ENCODE measurements at regions not wholly inside any gene's neighbourhood (a gene's known extent, or its start where the extent isn't known, plus 50 kb on each side); places are given as distances from the start of the nearest gene placed in this dataset.

DNA sequence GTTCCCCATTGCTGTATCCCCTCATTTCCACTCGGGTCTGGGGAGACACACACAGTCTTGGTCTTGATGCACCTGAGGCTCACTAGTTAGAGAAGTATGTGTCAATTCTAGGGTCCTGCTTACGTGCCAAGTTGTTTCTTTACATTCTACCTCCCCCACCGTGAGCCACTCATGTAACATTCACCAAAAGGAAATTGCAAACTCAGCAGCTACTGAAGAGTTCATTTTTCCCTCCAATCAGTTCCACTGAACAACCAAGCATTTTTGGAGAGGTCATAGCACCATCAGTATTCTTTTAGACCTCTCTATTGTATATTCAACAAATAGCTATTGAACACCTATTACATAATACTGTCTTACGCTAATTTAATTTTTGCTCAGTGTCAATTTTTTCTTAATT is 281.1 kb downstream of the SH3GL2 start:
- Histone ChIP-seq H3K9me2 (replicated peaks; ENCODE audit: low read length) (no peaks in the 10 kb centered on the region), H3K9ac (ENCODE audit: low read length) (no peak overlapping the region), H4K20me1 (ENCODE audit: low read length) (no peaks in the 10 kb centered on the region), H3K79me2 (ENCODE audit: low read length) (no peaks in the 10 kb centered on the region), H3K4me3 (ENCODE audit: low read length) (no peak overlapping the region), H3K4me1 (ENCODE audit: insufficient read depth, low read length) (no peaks in the 10 kb centered on the region), H3F3A (ENCODE audit: low read length, unreplicated experiment) (no peaks in the 10 kb centered on the region), H2AFZ (ENCODE audit: low read length) (no peak overlapping the region), H3K36me3 (ENCODE audit: low read depth, low read length) (no peaks in the 10 kb centered on the region), H3K9me3 (ENCODE audit: low read length) (no peaks in the 10 kb centered on the region), H3K27ac (ENCODE audit: low read length) (no peak overlapping the region), H3K4me2 (ENCODE audit: low read length) (no peak overlapping the region), H3K27me3 (ENCODE audit: low read length) (peaks cover 48% of the 10 kb centered on the region)
- no TSS peak for BruUV-seq (replicated peaks)
- ChIA-PET POLR2A (ENCODE audit: unreplicated experiment) (no interaction called here), CTCF (no interaction called here)
- DNase-seq (no peak), ATAC-seq (no peak)
- TF ChIP-seq EZH2phosphoT487 (IDR thresholded peaks at IDR 0.05; ENCODE audit: borderline replicate concordance, low read length) (no peak), EZH2 (IDR thresholded peaks at IDR 0.05; ENCODE audit: low read length, unreplicated experiment) (no peak), CTCF (conservative IDR thresholded peaks at IDR 0.05; ENCODE audit: low read depth, low read length) (no peak)
- intact Hi-C loops (cut with micrococcal nuclease) = no loop called here

DNA sequence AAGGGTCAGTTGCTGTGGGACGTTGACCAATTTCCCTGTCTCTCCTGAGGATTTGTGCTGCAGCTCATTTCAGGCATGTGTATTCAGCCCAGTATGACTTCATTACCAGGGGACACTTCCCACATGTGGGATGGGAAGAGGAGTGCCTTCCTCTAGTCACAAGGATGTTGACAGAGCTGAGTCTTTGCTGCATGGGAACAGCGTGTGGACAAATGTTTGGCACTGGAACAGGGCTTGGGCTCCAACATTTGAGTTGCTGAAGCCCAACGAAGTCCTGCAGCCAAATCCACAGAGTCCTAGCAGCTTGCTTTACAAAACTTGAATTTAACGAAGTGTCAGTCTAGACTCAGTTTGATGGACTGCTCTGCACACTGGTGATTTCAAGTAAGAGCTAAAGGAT is 283.2 kb downstream of the SH3GL2 start:
- Histone ChIP-seq H3K36me3 (ENCODE audit: low read depth, low read length) (no peaks in the 10 kb centered on the region), H3K27me3 (ENCODE audit: low read length) (peaks cover 44% of the 10 kb centered on the region), H3K79me2 (ENCODE audit: low read length) (no peaks in the 10 kb centered on the region), H3F3A (ENCODE audit: low read length, unreplicated experiment) (no peaks in the 10 kb centered on the region), H3K9ac (ENCODE audit: low read length) (no peak overlapping the region), H4K20me1 (ENCODE audit: low read length) (no peaks in the 10 kb centered on the region), H3K9me2 (replicated peaks; ENCODE audit: low read length) (no peaks in the 10 kb centered on the region), H3K4me2 (ENCODE audit: low read length) (no peak overlapping the region), H3K27ac (ENCODE audit: low read length) (no peak overlapping the region), H3K4me3 (ENCODE audit: low read length) (no peak overlapping the region), H3K9me3 (ENCODE audit: low read length) (no peaks in the 10 kb centered on the region), H3K4me1 (ENCODE audit: insufficient read depth, low read length) (no peaks in the 10 kb centered on the region), H2AFZ (ENCODE audit: low read length) (no peak overlapping the region)
- intact Hi-C loops (cut with micrococcal nuclease) = no loop called here
- ATAC-seq (no peak), DNase-seq (no peak)
- TF ChIP-seq CTCF (conservative IDR thresholded peaks at IDR 0.05; ENCODE audit: low read depth, low read length) (no peak), EZH2 (IDR thresholded peaks at IDR 0.05; ENCODE audit: low read length, unreplicated experiment) (no peak), EZH2phosphoT487 (IDR thresholded peaks at IDR 0.05; ENCODE audit: borderline replicate concordance, low read length) (no peak)
- CTCF ChIA-PET = no interaction called here
- BruUV-seq (replicated peaks) = no TSS peak
- POLR2A ChIA-PET (ENCODE audit: unreplicated experiment) = no interaction called here

DNA sequence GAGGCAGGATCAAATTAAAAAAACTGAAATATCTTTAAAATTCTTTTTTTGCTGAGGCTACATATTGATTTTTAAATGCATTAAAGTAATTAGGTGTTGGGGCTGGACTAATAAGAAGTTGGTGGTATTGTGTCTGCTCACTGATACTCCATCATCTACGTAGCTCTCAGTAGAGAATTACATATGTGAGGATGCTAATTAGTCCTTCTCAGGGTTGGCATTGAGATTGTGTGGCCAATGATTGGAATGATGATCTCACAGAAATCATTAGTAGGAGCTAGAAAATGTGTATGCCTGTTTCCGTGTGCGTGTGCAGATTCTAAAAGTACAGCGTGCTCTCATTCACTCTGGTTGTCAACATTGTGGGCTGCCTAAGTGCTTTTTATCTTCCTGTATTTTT is 283.8 kb downstream of the SH3GL2 start:
- no TSS peak for BruUV-seq (replicated peaks)
- no peaks in the 10 kb centered on the region for H3K79me2 ChIP-seq (ENCODE audit: low read length)
- TF ChIP-seq EZH2phosphoT487 (IDR thresholded peaks at IDR 0.05; ENCODE audit: borderline replicate concordance, low read length) = no peak
- no peak for TF ChIP-seq CTCF (conservative IDR thresholded peaks at IDR 0.05; ENCODE audit: low read depth, low read length)
- TF ChIP-seq EZH2 (IDR thresholded peaks at IDR 0.05; ENCODE audit: low read length, unreplicated experiment) = no peak
- H3K9ac ChIP-seq (ENCODE audit: low read length) = no peak overlapping the region
- H3K9me2 ChIP-seq (replicated peaks; ENCODE audit: low read length) = no peaks in the 10 kb centered on the region
- DNase-seq = no peak
- H3K9me3 ChIP-seq (ENCODE audit: low read length) = no peaks in the 10 kb centered on the region
- ChIA-PET POLR2A (ENCODE audit: unreplicated experiment) (no interaction called here), CTCF (no interaction called here)
- ATAC-seq = no peak
- no peak overlapping the region for H3K4me2 ChIP-seq (ENCODE audit: low read length)
- peaks cover 41% of the 10 kb centered on the region for H3K27me3 ChIP-seq (ENCODE audit: low read length)
- no peak overlapping the region for H3K27ac ChIP-seq (ENCODE audit: low read length)
- no peak overlapping the region for H3K4me3 ChIP-seq (ENCODE audit: low read length)
- H3K4me1 ChIP-seq (ENCODE audit: insufficient read depth, low read length) = no peaks in the 10 kb centered on the region
- no peaks in the 10 kb centered on the region for H4K20me1 ChIP-seq (ENCODE audit: low read length)
- intact Hi-C loops (cut with micrococcal nuclease) = no loop called here
- no peak overlapping the region for H2AFZ ChIP-seq (ENCODE audit: low read length)
- H3K36me3 ChIP-seq (ENCODE audit: low read depth, low read length) = no peaks in the 10 kb centered on the region
- no peaks in the 10 kb centered on the region for H3F3A ChIP-seq (ENCODE audit: low read length, unreplicated experiment)
